ENCODE measurements at regions not wholly inside any gene's neighbourhood (a gene's known extent, or its start where the extent isn't known, plus 50 kb on each side); places are given as distances from the start of the nearest gene placed in this dataset.

GRCh38 chr1:57637155-57637554 is 213.3 kb upstream of the DAB1 start:
- Histone ChIP-seq H4K20me1 (ENCODE audit: low read length) (no peaks in the 10 kb centered on the region), H3K4me2 (ENCODE audit: low read length) (no peak overlapping the region), H3F3A (ENCODE audit: low read length, unreplicated experiment) (no peaks in the 10 kb centered on the region), H3K36me3 (ENCODE audit: low read depth, low read length) (no peaks in the 10 kb centered on the region), H3K9me3 (ENCODE audit: low read length) (no peaks in the 10 kb centered on the region), H3K79me2 (ENCODE audit: low read length) (no peaks in the 10 kb centered on the region), H3K9me2 (replicated peaks; ENCODE audit: low read length) (no peaks in the 10 kb centered on the region), H3K4me1 (ENCODE audit: insufficient read depth, low read length) (no peaks in the 10 kb centered on the region), H3K27me3 (ENCODE audit: low read length) (peaks cover 4% of the 10 kb centered on the region; the same call in 1 of the 2 replicates), H2AFZ (ENCODE audit: low read length) (no peak overlapping the region), H3K9ac (ENCODE audit: low read length) (no peak overlapping the region), H3K27ac (ENCODE audit: low read length) (no peak overlapping the region), H3K4me3 (ENCODE audit: low read length) (no peak overlapping the region)
- ATAC-seq (no peak), DNase-seq (no peak)
- CTCF ChIA-PET = no interaction called here
- POLR2A ChIA-PET (ENCODE audit: unreplicated experiment) = no interaction called here
- intact Hi-C loops (cut with micrococcal nuclease) = no loop called here
- TF ChIP-seq EZH2phosphoT487 (IDR thresholded peaks at IDR 0.05; ENCODE audit: borderline replicate concordance, low read length) (no peak), EZH2 (IDR thresholded peaks at IDR 0.05; ENCODE audit: low read length, unreplicated experiment) (no peak), CTCF (conservative IDR thresholded peaks at IDR 0.05; ENCODE audit: low read depth, low read length) (no peak)
- BruUV-seq (replicated peaks) = no TSS peak

- POLR2A ChIA-PET (ENCODE audit: unreplicated experiment) = no interaction called here
- intact Hi-C loops (cut with micrococcal nuclease) = no loop called here
Measured at GRCh38 chr1:57633881-57634280, 210.0 kb upstream of the DAB1 start.

DNA sequence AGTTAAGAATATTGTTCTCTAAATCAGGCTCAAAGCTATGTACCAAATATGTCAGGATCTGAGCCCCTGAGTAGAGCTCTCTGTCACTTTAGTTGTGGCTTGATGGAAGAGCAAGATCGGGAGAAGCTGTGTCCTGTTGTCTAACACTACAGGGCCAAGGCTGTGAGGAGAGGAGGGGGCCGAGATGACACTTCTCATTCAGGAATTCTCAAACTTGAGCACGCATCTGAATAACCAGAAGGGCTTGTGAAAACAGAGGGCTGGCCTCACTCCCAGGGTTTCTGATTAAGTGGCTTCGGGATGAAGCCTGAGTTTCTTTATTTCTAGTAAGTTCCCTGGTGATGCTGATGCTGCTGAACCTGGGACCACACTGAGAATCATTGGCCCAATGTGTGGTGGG is 209.2 kb upstream of the DAB1 start:
- Histone ChIP-seq H3K36me3 (ENCODE audit: low read depth, low read length) (no peaks in the 10 kb centered on the region), H3K4me2 (ENCODE audit: low read length) (no peak overlapping the region), H3K9me3 (ENCODE audit: low read length) (no peaks in the 10 kb centered on the region), H3F3A (ENCODE audit: low read length, unreplicated experiment) (no peaks in the 10 kb centered on the region), H3K79me2 (ENCODE audit: low read length) (no peaks in the 10 kb centered on the region), H3K9ac (ENCODE audit: low read length) (no peak overlapping the region), H3K9me2 (replicated peaks; ENCODE audit: low read length) (no peaks in the 10 kb centered on the region), H3K27me3 (ENCODE audit: low read length) (no peaks in the 10 kb centered on the region), H4K20me1 (ENCODE audit: low read length) (no peaks in the 10 kb centered on the region), H2AFZ (ENCODE audit: low read length) (no peak overlapping the region), H3K27ac (ENCODE audit: low read length) (no peak overlapping the region), H3K4me1 (ENCODE audit: insufficient read depth, low read length) (no peaks in the 10 kb centered on the region), H3K4me3 (ENCODE audit: low read length) (no peak overlapping the region)
- no peak for DNase-seq
- TF ChIP-seq EZH2phosphoT487 (IDR thresholded peaks at IDR 0.05; ENCODE audit: borderline replicate concordance, low read length) (no peak), CTCF (conservative IDR thresholded peaks at IDR 0.05; ENCODE audit: low read depth, low read length) (no peak), EZH2 (IDR thresholded peaks at IDR 0.05; ENCODE audit: low read length, unreplicated experiment) (no peak)
- ChIA-PET POLR2A (ENCODE audit: unreplicated experiment) (no interaction called here), CTCF (no interaction called here)
- BruUV-seq (replicated peaks) = no TSS peak
- intact Hi-C loops (cut with micrococcal nuclease) = no loop called here
- no peak for ATAC-seq

More at GRCh38 chr1:57633881-57634280, 210.0 kb upstream of the DAB1 start:
- Histone ChIP-seq H3K27me3 (ENCODE audit: low read length) (no peaks in the 10 kb centered on the region), H3K36me3 (ENCODE audit: low read depth, low read length) (no peaks in the 10 kb centered on the region), H3K4me3 (ENCODE audit: low read length) (no peak overlapping the region), H2AFZ (ENCODE audit: low read length) (no peak overlapping the region), H3K9ac (ENCODE audit: low read length) (no peak overlapping the region), H3K4me1 (ENCODE audit: insufficient read depth, low read length) (no peaks in the 10 kb centered on the region), H4K20me1 (ENCODE audit: low read length) (no peaks in the 10 kb centered on the region), H3K4me2 (ENCODE audit: low read length) (no peak overlapping the region), H3K9me2 (replicated peaks; ENCODE audit: low read length) (no peaks in the 10 kb centered on the region), H3K9me3 (ENCODE audit: low read length) (no peaks in the 10 kb centered on the region), H3K79me2 (ENCODE audit: low read length) (no peaks in the 10 kb centered on the region), H3K27ac (ENCODE audit: low read length) (no peak overlapping the region), H3F3A (ENCODE audit: low read length, unreplicated experiment) (no peaks in the 10 kb centered on the region)
- no peak for ATAC-seq
- BruUV-seq (replicated peaks) = no TSS peak
- no peak for DNase-seq
- TF ChIP-seq CTCF (conservative IDR thresholded peaks at IDR 0.05; ENCODE audit: low read depth, low read length) = no peak
- no peak for TF ChIP-seq EZH2phosphoT487 (IDR thresholded peaks at IDR 0.05; ENCODE audit: borderline replicate concordance, low read length)
- TF ChIP-seq EZH2 (IDR thresholded peaks at IDR 0.05; ENCODE audit: low read length, unreplicated experiment) = no peak
- CTCF ChIA-PET = no interaction called here

All from PC-3 (cell line).